Suprapubic skin (tissue), 4 donors: ENCODE measurements at regions not wholly inside any gene's neighbourhood (a gene's known extent, or its start where the extent isn't known, plus 50 kb on each side); places are given as distances from the start of the nearest gene placed in this dataset.
"Not testable (repeated sequence)": the region's sequence is repeated elsewhere in the genome, so short reads cannot be mapped to it uniquely, and the experiment has no call there.

Source experiments
- DNase-seq, 2 donors: peaks; one replicate each; pipeline ENCODE4 v3.0.0-alpha.2; 2019; ENCODE audit warnings: low spot score in 2 of 2
- H3K27ac ChIP-seq: fragments of 200-600 bp; sonication (generic); one replicate; pipeline ENCODE4 v1.5.1; 2019
- H3K27me3 ChIP-seq: fragments of 200-600 bp; sonication (generic); one replicate; pipeline ENCODE4 v1.5.1; 2019
- H3K36me3 ChIP-seq: fragments of 200-600 bp; sonication (generic); one replicate; pipeline ENCODE4 v1.5.1; 2019
- H3K4me1 ChIP-seq: fragments of 200-600 bp; sonication (generic); one replicate; pipeline ENCODE4 v1.5.1; 2019
- H3K4me3 ChIP-seq: fragments of 200-600 bp; sonication (generic); one replicate; pipeline ENCODE4 v1.5.1; 2019; ENCODE audit warnings: mild to moderate bottlenecking
- H3K9me3 ChIP-seq: fragments of 200-600 bp; sonication (generic); one replicate; pipeline ENCODE4 v1.5.1; 2019
- EP300 ChIP-seq: sonication (generic); formaldehyde crosslinking; IDR thresholded peaks from one replicate; pipeline ENCODE4 v1.6.1; 2017; ENCODE audit warnings: antibody characterized with exemption
- POLR2A ChIP-seq, 2 donors: fragments of 450-650 bp; IDR thresholded peaks; one replicate each; pipeline ENCODE4 v1.6.1; 2017; ENCODE audit warnings: antibody characterized with exemption in 2 of 2, mild to moderate bottlenecking in 2 of 2, moderate library complexity in 2 of 2
- POLR2AphosphoS5 ChIP-seq, 3 donors: sonication (generic); formaldehyde crosslinking; IDR thresholded peaks; one replicate each; pipeline ENCODE4 v1.6.1; 2017; ENCODE audit warnings: antibody characterized with exemption in 3 of 3
- WGBS: methylation state at CpG from one replicate; pipeline ENCODE4 v1.1.5; 2018; 5-methylcytosine and 5-hydroxymethylcytosine counted together
- TF ChIP-seq, protein P1 (sequence below), 2 donors: fragments of 200-600 bp in 1 of 2; fragments of 450-650 bp in 1 of 2; sonication (generic) in 1 of 2; IDR thresholded peaks; one replicate each; pipeline ENCODE4 v1.5.1; 2016 to 2019; ENCODE audit warnings: antibody characterized with exemption in 2 of 2, mild to moderate bottlenecking in 1 of 2, moderate library complexity in 1 of 2

DNA sequence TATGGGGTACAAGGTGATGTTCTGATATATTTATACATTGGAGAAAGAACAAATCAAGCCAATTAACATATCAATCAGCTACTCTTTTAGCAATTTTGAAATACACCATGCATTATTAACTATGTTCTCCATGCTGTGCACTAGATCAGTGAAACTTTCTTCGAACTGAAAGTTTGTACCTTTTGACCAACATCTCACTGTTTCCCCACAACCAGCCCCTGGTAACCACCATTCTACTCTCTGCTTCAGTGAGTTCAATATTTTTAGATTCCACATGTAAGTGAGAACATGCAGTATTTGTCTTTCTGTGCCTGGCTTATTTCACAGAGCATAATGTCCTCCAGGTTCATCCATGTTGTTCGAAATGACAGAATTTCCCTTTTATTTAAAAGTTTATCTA, 246.1 kb upstream of the VCX start:
- H3K27ac ChIP-seq, result no peak overlapping the region
- TF ChIP-seq POLR2AphosphoS5 (IDR thresholded peaks at IDR 0.05) (no peak), EP300 (no peak), POLR2A (IDR thresholded peaks at IDR 0.05) (no peak)
- TF ChIP-seq, protein P1, sequence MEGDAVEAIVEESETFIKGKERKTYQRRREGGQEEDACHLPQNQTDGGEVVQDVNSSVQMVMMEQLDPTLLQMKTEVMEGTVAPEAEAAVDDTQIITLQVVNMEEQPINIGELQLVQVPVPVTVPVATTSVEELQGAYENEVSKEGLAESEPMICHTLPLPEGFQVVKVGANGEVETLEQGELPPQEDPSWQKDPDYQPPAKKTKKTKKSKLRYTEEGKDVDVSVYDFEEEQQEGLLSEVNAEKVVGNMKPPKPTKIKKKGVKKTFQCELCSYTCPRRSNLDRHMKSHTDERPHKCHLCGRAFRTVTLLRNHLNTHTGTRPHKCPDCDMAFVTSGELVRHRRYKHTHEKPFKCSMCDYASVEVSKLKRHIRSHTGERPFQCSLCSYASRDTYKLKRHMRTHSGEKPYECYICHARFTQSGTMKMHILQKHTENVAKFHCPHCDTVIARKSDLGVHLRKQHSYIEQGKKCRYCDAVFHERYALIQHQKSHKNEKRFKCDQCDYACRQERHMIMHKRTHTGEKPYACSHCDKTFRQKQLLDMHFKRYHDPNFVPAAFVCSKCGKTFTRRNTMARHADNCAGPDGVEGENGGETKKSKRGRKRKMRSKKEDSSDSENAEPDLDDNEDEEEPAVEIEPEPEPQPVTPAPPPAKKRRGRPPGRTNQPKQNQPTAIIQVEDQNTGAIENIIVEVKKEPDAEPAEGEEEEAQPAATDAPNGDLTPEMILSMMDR (IDR thresholded peaks at IDR 0.05), result no peak
- no peaks in the 10 kb centered on the region for H3K9me3 ChIP-seq
- no peak for DNase-seq
- no peak overlapping the region for H3K4me3 ChIP-seq
- H3K27me3 ChIP-seq, result no peaks in the 10 kb centered on the region
- WGBS, result 69% methylated on average over 2 of the region's 2 CpGs
- H3K4me1 ChIP-seq, result no peaks in the 10 kb centered on the region
- H3K36me3 ChIP-seq, result no peaks in the 10 kb centered on the region

DNA sequence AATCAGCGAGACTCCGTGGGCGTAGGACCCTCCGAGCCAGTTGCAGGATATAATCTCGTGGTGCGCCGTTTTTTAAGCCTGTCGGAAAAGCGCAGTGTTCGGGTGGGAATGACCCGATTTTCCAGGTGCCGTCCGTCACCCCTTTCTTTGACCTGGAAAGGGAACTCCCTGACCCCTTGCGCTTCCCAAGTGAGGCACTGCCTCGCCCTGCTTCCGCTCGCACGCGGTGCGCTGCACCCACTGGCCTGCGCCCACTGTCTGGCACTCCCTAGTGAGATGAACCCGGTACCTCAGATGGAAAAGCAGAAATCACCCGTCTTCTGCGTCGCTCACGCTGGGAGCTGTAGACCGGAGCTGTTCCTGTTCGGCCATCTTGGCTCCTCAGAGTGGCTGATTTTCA, 249.6 kb upstream of the VCX start:
- 94% methylated on average over 26 of the region's 28 CpGs for WGBS
- H3K27me3 ChIP-seq, H3K36me3 ChIP-seq, H3K27ac ChIP-seq, H3K4me3 ChIP-seq, DNase-seq, H3K4me1 ChIP-seq, H3K9me3 ChIP-seq: not testable (repeated sequence)

DNA sequence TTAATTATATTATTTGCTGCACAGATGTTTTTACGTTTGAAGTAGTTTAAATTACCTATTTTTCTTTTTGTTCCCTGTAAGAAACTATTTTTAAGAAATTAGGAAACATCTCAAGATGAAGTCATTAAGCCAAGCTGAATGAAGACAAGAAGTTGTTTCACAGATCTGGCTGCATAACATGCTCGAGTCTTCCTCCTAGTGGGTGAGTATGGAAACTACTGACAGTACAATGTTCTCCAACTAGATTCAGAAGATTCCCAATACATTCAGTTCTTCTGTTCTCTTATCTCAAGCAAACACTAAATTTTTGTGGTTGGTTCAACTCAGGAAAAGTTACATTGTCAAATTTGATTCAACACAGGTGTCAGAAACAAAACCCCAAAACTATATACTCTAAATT, 256.8 kb upstream of the VCX start:
- WGBS, result 4% methylated on average over 2 of the region's 2 CpGs
- no peaks in the 10 kb centered on the region for H3K36me3 ChIP-seq
- H3K4me1 ChIP-seq, result no peaks in the 10 kb centered on the region
- no peak overlapping the region for H3K4me3 ChIP-seq
- no peak for DNase-seq
- H3K9me3 ChIP-seq, result no peaks in the 10 kb centered on the region
- H3K27me3 ChIP-seq, result no peaks in the 10 kb centered on the region
- TF ChIP-seq EP300 (no peak), POLR2A (IDR thresholded peaks at IDR 0.05) (no peak), POLR2AphosphoS5 (IDR thresholded peaks at IDR 0.05) (no peak)
- TF ChIP-seq, protein P1 (IDR thresholded peaks at IDR 0.05), result no peak
- no peak overlapping the region for H3K27ac ChIP-seq

DNA sequence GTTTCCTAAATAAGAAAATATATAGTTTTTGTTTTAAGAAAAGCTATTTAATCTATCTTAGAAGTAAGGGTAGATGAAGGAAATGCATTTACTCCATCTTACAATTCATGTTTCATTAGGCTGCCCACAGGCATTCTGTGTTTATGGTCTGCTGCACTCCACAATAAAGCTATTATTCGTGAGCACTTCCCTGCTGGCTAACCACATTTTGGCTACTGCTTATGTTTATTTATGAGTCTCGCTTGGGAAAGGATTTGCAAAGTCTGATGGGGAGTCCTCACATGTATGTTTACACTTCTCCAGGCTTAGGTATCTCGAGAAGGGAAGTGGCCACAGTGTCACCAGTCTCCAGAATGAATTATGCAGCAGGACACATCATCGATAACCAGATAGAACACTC, 260.8 kb upstream of the VCX start:
- no peaks in the 10 kb centered on the region for H3K4me1 ChIP-seq
- H3K27me3 ChIP-seq, result no peaks in the 10 kb centered on the region
- TF ChIP-seq POLR2AphosphoS5 (IDR thresholded peaks at IDR 0.05) (no peak), POLR2A (IDR thresholded peaks at IDR 0.05) (no peak), EP300 (no peak)
- TF ChIP-seq, protein P1 (IDR thresholded peaks at IDR 0.05), result no peak
- no peaks in the 10 kb centered on the region for H3K36me3 ChIP-seq
- no peak for DNase-seq
- WGBS, result 50% methylated on average over 4 of the region's 4 CpGs
- no peaks in the 10 kb centered on the region for H3K9me3 ChIP-seq
- no peak overlapping the region for H3K4me3 ChIP-seq
- no peak overlapping the region for H3K27ac ChIP-seq

DNA sequence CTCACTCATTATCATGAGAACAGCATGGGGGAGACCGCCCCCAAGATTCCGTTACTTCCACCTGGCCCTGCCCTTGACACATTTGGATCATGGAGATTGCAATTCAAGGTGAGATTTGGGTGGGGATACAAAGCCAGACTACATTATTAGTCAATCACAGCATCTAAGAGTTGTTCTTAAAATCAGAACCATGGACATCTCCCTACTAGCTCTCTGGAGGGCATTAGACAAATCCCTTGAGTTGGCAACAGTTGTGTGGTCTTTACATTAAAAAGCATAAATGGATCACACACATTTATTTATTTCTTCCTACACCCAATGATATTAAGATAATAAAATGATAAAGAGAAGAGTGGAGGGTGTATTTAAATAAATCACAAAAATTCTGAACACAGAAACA, 262.8 kb upstream of the VCX start:
- Histone ChIP-seq H3K27ac (no peak overlapping the region), H3K27me3 (no peaks in the 10 kb centered on the region), H3K36me3 (no peaks in the 10 kb centered on the region), H3K4me3 (no peak overlapping the region), H3K9me3 (no peaks in the 10 kb centered on the region), H3K4me1 (no peaks in the 10 kb centered on the region)
- DNase-seq, result no peak
- WGBS, result 49% methylated on average over 2 of the region's 2 CpGs
- TF ChIP-seq EP300 (no peak), POLR2AphosphoS5 (IDR thresholded peaks at IDR 0.05) (no peak), POLR2A (IDR thresholded peaks at IDR 0.05) (no peak)
- TF ChIP-seq, protein P1 (IDR thresholded peaks at IDR 0.05), result no peak

DNA sequence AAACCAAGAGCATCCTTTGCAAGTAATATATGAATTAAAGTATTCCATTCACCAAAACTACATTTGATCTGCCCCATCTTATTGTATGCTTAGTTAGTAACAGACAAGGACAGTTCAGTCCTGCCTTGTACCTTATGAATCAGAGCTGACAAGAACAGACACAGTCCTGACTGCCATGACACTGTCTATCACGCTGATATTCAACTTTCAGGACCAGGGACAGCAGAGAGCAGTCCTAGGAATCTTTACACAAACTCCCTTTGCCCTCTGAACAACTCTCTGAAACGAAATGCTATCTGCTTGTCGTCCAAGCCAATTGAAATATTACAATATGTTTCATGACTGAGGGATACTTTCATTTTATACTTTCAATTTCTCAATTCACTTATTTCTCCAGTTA, 268.6 kb upstream of the VCX start:
- H3K36me3 ChIP-seq, result no peaks in the 10 kb centered on the region
- no peak overlapping the region for H3K4me3 ChIP-seq
- no peaks in the 10 kb centered on the region for H3K4me1 ChIP-seq
- no peak for DNase-seq
- no peaks in the 10 kb centered on the region for H3K9me3 ChIP-seq
- WGBS, result 1% methylated on average over 3 of the region's 3 CpGs
- no peaks in the 10 kb centered on the region for H3K27me3 ChIP-seq
- TF ChIP-seq, protein P1 (IDR thresholded peaks at IDR 0.05), result no peak
- TF ChIP-seq POLR2AphosphoS5 (IDR thresholded peaks at IDR 0.05) (no peak), EP300 (no peak), POLR2A (IDR thresholded peaks at IDR 0.05) (no peak)
- no peak overlapping the region for H3K27ac ChIP-seq
